HG02798 (cell line): ENCODE measurements at regions not wholly inside any gene's neighbourhood (a gene's known extent, or its start where the extent isn't known, plus 50 kb on each side); places are given as distances from the start of the nearest gene placed in this dataset.

Source experiments
- ATAC-seq: cut with Tn5 transposase; IDR thresholded peaks from one replicate; pipeline ENCODE4 v1.9.1; 2021; ENCODE audit warnings: mild to moderate bottlenecking; ENCODE audit not compliant: unreplicated experiment, poor library complexity

DNA sequence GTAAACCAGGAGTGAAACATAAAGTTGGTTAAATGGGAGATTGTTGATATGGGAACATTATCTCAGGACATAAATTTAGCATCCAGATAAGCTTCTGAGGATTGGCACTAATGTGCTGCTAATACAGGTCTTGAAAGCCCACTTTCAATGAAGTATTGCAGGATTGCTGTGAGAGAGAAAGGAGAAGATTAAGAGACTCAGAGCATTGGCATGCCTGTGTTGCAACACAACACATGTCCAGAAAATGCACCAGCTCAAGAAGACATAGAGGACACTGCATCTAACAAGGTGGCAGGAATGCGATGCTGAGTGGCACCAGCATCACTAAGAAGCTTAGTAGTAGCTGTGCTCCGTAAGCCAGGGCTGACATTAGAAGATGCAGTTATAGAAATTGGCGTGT is 728.9 kb downstream of the SUCLG1 start:
- ATAC-seq, result no peak

DNA sequence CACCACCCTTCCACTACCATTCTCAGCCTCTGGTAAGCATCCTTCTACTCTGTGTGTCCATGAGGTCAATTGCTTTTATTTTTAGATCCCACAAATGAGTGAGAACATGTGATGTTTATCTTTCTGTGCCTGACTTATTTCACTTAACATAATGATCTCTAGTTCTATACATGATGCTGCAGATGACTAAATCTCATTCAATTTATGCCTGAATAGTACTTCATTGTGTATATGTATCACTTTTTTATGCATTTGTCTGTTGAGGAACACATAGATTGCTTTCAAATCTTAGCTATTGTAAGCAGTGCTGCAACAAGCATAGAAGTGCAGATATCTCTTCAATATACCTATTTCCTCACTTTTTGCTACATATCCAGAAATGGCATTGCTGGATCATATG is 733.3 kb downstream of the SUCLG1 start:
- ATAC-seq, result no peak

DNA sequence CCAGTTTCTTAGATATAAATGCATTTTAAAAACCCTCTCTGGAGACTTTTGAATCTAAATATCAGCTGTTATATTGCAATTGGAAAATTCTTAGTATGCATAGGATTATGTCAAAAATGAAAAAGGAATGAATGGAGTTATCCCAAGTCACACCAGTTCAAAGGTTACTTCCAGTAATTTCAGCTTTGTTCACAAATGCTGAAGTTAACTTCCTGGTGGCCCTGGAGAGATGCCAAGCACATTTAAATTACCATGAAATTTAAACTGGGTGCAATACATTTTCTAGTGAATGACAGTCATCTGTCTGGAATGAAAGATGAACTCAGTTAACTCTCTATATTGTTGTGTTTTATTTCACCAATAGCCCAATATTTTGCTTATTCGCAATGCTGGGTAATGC is 753.9 kb downstream of the SUCLG1 start:
- no peak for ATAC-seq

DNA sequence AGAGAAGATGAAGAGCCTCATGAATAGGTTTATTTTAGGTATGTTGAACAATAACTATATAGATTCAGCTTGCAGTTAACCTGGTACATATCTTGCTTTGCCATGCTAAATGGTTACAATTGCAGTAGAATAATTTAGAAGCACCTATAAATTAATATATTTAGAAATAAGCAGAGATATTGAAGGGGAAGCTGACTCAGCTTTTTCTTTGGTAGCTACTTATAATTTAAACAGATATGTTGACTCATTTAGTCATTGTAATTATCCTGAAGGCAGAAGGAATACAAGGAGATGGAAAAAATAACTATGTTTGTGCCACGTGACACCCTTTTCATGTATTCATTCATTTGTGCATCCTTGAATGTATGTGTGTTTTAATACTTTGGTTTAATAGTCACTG is 755.5 kb downstream of the SUCLG1 start:
- no peak for ATAC-seq

DNA sequence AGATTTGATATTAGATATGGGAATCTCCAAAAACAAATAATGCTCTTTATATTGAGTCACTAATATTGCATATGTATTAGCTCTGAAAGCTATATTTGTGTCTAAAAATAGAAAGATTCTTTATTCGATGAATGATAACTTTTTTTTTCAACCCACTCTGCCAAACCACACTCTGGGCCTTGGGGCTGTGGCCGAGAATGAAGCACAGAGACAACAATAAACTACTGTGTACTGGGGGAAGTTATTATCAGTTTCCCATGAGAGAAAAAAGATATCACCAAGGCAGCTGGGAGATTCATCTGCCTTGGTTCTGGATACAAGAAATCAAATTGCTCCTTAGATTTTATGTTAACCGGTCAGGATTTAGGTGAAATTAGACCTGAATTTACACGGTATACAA is 762.2 kb downstream of the SUCLG1 start:
- ATAC-seq, result no peak

DNA sequence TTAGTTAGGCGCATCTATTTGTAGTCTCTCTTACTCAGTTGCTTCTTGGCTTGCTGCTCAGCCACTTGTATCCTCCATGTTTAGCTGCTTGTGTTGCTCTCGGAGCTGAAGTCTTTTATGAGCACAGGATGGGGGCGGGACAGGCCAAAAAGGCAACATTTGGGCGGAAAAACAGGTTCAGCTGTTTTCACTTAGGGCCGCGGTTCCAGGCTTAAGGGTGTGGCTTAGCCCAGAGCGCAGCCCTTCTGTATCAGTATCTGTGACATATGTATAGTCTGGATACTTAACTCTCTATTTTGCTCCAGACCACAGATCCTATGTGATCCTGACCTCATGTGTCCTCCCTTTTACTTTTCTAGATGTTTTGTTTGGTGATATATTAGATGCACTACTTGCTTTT is 763.5 kb downstream of the SUCLG1 start:
- no peak for ATAC-seq

DNA sequence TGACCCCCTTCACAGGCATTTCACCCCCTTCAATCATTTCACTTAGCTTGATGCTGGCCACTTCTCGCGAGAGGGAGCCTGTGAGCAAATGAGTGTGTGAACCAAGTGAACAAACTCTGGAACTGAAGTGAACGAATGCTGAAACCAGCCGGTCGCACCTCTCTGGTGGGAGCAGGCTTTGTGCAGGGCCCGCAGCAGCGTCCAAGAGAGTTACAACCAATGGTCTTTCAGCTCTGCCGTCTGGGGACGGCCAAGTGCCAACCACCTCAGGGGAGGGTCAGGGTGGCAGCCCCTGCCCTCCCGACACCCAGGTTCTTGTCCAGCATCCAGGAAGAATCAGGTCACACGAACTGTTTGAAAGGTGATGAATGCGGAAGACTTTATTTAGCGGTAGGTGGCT is 764.0 kb downstream of the SUCLG1 start:
- ATAC-seq, result no peak

DNA sequence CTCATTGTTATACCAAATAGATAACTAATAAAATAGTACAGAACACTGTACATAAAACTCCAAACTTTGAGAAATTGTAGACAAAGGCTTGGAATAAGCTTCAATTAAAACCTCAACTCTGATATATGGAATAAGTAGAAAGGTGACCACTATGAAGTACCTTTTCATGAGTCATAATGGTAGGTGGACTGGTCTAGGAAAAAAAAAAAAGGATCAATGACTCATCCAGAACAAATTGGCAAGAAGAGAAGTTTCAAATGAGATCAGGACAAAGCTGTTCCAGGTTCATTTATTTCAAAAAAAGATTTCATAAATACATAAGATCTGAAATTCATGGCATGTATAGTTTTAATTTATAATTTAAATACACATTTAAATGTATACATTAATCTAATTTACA is 769.7 kb downstream of the SUCLG1 start:
- ATAC-seq, result no peak

DNA sequence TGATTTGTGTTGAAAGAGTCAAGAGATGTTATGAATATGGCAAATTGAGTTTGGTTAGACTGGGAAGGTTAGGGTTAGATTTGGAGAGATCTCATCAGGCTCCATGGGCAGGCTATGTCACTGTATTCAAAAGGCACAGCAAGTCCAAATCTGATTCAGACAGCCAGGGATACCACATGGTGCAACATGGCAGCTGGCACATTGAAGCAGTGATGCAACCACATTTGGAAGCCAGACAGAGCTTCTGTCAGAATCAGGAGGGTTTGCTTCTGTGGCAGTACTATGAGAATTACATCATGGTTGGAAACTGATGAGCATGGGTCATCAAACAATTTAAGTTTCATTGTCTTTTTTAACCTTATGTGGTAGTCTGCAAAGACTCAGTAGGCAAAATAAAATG is 772.2 kb downstream of the SUCLG1 start:
- ATAC-seq, result no peak

DNA sequence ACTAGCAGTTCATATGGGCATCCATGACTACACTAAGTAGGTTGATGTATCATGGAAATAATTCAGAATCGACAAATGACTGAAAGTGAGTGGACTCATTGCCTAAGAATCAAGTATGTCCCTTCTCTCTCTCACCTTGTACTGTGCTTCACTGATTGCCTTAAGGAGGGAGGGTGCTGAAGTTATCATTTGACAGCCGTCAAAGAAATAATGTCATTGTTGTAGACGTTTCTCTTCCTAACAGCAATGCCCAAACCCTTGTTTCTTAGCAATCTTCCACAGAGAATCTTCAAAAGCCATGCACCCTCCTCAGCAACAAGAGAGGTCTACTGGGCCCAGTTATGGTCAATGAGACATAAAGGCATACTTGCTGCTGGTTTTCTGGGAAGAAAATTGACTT is 785.0 kb downstream of the SUCLG1 start:
- no peak for ATAC-seq

DNA sequence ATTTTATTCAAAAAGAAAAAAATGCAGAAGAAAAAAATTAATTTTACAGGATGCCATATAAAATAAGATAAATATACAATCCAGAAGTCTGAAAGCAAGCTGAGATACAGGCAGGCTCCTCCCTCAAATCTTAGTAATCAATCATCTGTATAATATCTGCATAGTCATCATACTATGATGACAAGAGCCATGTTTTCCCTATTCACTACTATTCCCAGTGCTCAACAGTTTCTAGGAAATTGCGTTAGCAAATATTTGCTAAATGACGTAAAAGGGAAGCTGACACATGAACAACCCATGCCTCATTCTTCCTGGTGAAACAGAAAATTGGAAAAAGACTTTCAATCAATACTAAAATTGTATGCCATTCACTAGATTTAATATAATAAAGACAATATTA is 793.2 kb downstream of the SUCLG1 start:
- ATAC-seq, result no peak

DNA sequence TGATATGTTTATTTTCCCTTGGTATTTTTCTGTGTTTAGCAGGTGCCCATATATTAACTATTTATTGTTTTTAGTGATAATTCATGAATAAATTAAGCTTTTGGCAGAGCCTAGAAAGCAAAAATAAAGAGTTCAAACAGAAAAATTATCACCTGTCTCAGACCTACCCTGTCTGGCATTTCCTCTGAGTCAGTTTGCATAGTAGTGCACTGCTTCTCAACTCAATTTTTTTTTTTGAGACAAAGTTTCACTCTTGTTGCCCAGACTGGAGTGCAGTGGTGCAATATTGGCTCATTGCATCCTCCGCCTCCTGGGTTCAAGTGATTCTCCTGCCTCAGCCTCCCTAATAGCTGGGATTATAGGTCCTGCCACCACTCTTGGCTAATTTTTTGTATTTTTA is 793.9 kb downstream of the SUCLG1 start:
- no peak for ATAC-seq

DNA sequence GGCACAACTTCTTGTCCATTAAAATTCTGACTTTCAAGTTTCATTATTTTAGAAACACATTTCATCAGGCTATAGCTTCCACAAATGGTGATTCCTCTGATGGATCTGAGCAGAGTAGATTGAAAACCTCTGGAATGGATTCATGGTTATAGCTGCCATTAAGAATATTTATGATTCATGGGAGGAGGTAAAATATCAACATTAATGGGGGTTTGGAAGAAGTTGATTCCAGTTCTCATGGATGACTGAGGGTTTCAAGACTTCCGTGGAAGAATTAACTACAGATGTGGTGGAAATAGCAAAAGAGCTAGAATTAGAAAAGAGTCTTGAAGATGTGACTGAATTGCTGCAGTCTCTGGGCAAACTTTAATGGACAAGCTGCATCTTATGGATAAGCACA is 797.4 kb downstream of the SUCLG1 start:
- ATAC-seq, result no peak

DNA sequence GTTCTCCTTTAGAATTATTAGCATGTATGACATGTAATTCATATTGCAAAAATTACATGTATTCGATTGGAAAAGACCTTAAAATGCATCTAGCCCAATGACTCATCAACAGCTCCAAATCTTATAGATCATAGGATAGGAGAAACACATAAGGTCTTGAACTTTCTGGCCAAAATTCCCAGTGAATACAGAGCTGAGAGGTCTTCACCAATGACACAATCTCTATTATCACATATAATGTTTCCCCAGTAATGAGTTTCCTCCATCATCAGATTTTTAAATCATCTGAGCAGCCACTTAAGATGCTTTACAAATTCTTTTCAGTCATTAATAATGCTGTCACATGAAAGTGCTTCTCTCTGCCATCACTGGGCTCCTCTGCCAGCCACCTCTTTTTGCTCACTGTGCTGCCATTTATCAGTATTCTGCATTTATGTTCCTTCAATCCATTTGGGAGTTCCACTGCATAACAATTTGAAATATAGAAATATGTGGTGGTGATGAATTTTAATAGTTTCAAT is 804.9 kb downstream of the SUCLG1 start:
- ATAC-seq, result no peak

DNA sequence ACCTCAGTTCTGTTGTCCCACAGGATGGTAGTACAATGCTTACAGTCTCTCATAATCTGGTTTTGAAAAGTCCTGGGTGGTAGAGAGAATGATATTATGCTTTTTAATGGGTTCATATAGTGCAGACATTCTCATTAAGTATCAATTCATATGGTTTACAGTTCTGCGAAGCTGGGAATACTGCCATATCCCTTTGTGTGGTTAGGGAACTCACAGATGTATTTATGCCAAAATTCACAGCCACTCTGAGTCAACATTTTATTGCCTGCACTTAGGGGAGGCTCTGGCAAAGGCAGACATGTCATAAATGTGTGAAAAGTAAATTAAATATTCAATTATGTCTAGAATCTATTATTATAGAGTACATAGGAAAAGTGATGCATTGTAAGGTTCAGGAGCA is 808.2 kb downstream of the SUCLG1 start:
- no peak for ATAC-seq

DNA sequence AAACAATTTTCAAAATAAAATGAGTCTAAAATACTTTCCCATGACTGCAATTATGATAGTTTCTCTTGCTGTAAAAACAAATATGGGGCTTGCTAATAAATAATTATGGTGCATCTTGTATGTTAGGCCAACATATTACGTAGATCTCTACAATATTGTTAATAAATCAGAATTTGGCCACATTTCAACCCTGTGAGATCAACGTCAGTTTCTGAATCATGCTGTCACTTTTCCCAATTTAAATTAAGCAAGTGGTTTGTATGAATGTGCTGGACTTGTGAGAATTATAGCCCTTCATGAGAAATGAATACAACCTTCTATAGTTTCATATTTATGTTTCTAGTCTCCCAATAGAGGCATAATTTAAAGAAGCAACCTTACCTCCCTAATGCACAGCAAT is 808.9 kb downstream of the SUCLG1 start:
- no peak for ATAC-seq

DNA sequence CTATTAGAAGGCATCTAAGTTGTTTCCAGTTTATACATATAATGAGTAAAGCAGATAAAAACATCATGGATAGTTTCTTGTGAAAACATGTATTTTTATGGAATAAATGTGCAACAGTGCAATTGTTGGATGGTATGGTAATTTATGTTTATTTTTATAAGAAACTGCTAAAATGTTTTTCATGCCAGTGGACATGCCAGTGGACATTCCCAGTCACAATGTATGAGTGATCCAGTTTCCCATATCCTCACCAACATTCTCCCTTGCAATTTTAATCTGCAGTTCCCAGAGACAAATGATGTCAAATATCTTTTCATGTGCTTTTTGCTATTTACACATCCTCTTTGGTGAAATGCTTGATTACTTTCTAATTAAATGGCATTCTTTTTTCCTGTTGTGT is 818.6 kb downstream of the SUCLG1 start:
- no peak for ATAC-seq

DNA sequence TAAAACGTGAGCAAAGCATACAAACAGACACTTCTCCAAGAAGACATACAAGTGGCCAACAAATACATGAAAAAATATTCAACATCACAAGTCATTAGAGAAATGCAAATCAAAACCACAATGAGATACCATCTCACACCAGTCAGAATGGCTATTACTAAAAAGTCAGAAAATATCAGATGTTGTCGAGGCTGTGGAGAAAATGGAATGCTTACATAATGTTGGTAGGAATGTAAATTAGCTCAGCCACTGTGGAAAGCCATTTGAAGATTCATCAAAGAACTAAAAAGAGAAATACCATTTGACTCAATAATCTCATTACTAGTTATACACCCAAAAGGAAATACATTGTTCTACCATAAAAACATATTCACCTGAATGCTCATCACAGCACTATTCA is 825.7 kb downstream of the SUCLG1 start:
- no peak for ATAC-seq

DNA sequence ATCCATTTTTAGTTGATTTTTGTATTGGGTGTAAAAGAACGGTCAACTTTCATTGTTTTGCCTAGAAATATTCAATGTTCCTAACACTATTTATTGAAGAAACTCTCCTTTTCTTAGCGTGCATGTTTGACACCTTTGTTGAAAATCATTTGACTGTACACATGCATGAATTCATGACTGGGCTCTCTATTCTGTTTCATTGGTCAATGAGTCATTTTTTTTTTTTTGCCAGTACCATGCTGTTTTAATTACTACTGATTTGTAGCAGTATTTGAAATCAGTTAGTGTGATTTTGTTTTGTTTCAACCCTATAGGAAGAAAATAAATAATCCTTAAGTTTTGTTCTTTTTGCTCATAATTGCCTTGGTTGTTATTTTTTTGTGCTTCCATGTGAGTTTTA is 828.7 kb downstream of the SUCLG1 start:
- no peak for ATAC-seq

DNA sequence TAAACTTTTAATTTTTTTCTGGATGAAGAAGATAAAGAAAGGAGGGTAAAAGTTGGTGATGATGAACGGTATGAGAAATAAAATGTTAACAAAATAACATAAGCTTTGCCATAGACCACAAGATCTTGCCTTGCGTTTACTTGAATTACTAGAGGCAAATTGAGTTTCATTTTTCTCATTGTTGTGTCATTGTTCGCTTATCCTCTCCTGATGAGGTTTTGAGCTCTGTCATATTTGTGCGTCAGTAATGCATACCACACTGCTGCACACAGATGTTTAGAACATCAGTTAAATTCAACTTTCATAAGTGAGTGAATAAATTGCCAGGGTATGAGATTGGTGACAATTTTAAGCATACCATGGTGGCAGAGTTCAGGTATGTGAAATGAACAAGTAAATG is 843.6 kb downstream of the SUCLG1 start:
- no peak for ATAC-seq

DNA sequence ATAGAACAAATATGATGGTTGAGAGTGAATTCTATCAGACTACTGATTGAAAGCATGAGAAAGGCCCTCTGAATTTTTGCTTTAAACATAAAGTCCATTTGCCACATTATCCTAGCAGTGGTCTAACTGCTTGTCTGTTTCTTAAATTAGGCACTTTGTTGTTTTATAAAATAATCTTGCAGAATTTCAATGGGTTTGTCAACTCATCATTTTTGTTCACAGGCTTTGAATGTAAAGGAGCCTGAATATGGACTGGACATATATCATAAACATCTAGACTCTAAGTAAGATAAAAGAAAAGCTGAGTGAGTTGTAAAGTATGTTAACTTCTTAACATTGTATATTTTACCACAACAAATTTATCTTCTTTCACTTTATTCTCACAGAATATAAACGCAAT is 845.9 kb downstream of the SUCLG1 start:
- ATAC-seq, result no peak

DNA sequence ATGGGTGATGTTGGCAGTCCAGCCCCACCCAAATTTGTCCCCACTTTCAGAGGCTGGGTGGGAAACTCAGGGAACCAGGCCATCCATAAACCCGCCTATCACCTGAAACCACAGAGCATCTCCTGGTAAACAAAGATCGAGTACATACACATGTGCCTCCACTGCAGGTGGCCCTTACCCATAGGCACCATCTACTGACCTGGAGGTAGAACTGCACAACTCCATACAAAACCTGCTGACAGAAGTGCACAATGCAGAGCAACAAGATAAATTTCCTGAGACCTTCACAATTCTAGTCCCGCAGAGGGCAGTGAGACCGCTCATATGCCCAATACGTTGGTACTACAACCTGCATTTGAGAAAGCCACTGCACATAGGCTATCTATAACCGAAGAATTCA is 856.3 kb downstream of the SUCLG1 start:
- no peak for ATAC-seq

DNA sequence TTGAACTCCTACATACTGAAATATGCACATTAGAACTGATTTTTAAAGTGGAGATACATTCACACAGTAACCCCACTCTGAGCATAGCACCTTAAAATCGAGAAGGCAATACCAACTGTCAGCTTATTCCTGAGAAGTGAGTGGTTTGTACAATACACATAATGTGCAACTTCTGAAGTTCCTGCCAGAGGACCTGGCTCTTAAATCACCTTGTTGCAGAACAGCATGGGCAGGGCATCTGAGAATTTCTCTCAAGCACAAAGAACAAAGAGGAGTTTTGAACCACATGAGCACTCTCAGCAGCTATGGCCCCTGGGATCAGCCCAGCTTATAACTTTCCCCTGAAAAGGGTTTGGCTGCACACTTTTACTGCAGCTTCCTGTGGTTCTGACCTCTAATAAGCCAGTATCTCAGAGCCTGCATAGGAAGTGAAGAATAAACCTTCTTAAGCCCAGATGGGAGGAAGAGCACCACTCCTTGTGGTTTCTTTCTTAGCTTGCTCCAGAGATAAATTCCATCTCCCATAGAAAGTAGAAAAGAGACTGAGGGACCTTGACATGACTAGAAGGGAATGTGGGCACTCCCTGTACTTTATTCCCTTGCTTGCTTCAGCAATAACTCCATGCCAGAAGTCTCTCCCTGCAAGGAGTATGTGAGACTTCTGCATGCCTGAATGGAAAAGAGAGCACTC is 862.3 kb downstream of the SUCLG1 start:
- ATAC-seq, result no peak
